Smooth muscle cell (in vitro differentiated cells): ENCODE measurements at regions not wholly inside any gene's neighbourhood (a gene's known extent, or its start where the extent isn't known, plus 50 kb on each side); places are given as distances from the start of the nearest gene placed in this dataset.

ENCODE experiments used
- DNase-seq: peaks from one replicate; lab custom pipeline; 2025; ENCODE audit not compliant: unreplicated experiment; lab: John Stamatoyannopoulos, UW
- H2AFZ ChIP-seq: fragments of 200-600 bp; sonication (generic); 2 replicates; pipeline ENCODE4 v1.6.0; 2016; ENCODE audit warnings: antibody characterized with exemption, low read depth, mild to moderate bottlenecking
- H3F3A ChIP-seq: fragments of 200-600 bp; sonication (generic); 2 replicates; pipeline ENCODE4 v1.6.0; 2017; ENCODE audit warnings: antibody characterized with exemption, low read depth
- H3K27ac ChIP-seq: fragments of 200-600 bp; sonication (generic); 2 replicates; pipeline ENCODE4 v1.5.1; 2016; ENCODE audit warnings: low read depth, mild to moderate bottlenecking
- H3K27me3 ChIP-seq: fragments of 200-600 bp; sonication (generic); 2 replicates; pipeline ENCODE4 v1.6.1; 2016; ENCODE audit warnings: low read depth, mild to moderate bottlenecking
- H3K36me3 ChIP-seq: fragments of 200-600 bp; sonication (generic); 2 replicates; pipeline ENCODE4 v1.5.1; 2016; ENCODE audit warnings: low read depth
- H3K4me1 ChIP-seq: fragments of 200-600 bp; sonication (generic); 2 replicates; pipeline ENCODE4 v1.5.1; 2016; ENCODE audit warnings: low read depth
- H3K4me2 ChIP-seq: fragments of 200-600 bp; sonication (generic); 2 replicates; pipeline ENCODE4 v1.6.0; 2016; ENCODE audit warnings: mild to moderate bottlenecking
- H3K4me3 ChIP-seq: fragments of 200-600 bp; sonication (generic); 2 replicates; pipeline ENCODE4 v1.5.1; 2016; ENCODE audit warnings: mild to moderate bottlenecking
- H3K79me2 ChIP-seq: fragments of 200-600 bp; sonication (generic); 2 replicates; pipeline ENCODE4 v1.6.0; 2016; ENCODE audit warnings: low read depth, mild to moderate bottlenecking
- H3K9ac ChIP-seq: fragments of 200-600 bp; sonication (generic); 2 replicates; pipeline ENCODE4 v1.6.0; 2016; ENCODE audit warnings: low read depth
- H3K9me3 ChIP-seq: fragments of 200-600 bp; sonication (generic); replicated peaks from 2 replicates; pipeline ENCODE4 v1.5.1; 2016; ENCODE audit warnings: low read depth
- H4K20me1 ChIP-seq: fragments of 200-600 bp; sonication (generic); 2 replicates; pipeline ENCODE4 v1.6.0; 2016; ENCODE audit warnings: low read depth
- CTCF ChIP-seq: fragments of 200-600 bp; sonication (generic); IDR thresholded peaks from 2 replicates; pipeline ENCODE4 v1.5.1; 2017; ENCODE audit warnings: borderline replicate concordance, mild to moderate bottlenecking, antibody characterized with exemption; ENCODE audit not compliant: insufficient read depth, poor library complexity, severe bottlenecking
- WGBS: methylation state at CpG from one replicate; pipeline ENCODE4 v1.1.7; 2016; ENCODE audit warnings: low lambda C conversion rate; 5-methylcytosine and 5-hydroxymethylcytosine counted together

DNA sequence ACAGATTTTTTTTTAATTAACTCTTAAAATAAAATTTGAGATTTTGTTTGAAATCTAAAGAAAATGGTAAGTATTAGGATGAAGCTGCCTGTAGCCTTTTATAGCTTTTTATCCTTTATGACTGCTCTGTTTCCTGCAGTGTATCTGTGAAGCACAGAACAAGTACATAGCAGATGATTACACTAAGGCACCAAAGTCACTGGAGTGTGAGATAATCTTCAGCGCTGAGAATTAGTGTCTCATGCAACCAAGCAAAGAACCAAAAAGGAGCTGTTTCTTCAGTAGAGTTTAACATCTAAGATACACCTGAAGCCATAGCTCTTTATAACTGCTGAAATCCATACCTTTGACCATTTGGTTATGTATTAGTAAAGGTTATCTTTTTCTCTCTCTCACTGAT lies 1989.8 kb upstream of the PCDH10 start:
- no peaks in the 10 kb centered on the region for H3K36me3 ChIP-seq
- H3K9ac ChIP-seq, result no peak overlapping the region
- H3K4me2 ChIP-seq, result no peak overlapping the region
- H4K20me1 ChIP-seq, result no peaks in the 10 kb centered on the region
- H3F3A ChIP-seq, result no peaks in the 10 kb centered on the region
- H2AFZ ChIP-seq, result no peak overlapping the region
- H3K4me1 ChIP-seq, result no peaks in the 10 kb centered on the region
- no peaks in the 10 kb centered on the region for H3K9me3 ChIP-seq
- no peak overlapping the region for H3K27ac ChIP-seq
- no peak for DNase-seq
- H3K79me2 ChIP-seq, result no peaks in the 10 kb centered on the region
- TF ChIP-seq CTCF, result no peak
- no peaks in the 10 kb centered on the region for H3K27me3 ChIP-seq
- H3K4me3 ChIP-seq, result no peak overlapping the region
- 75% methylated on average over 1 of the region's 1 CpG for WGBS

DNA sequence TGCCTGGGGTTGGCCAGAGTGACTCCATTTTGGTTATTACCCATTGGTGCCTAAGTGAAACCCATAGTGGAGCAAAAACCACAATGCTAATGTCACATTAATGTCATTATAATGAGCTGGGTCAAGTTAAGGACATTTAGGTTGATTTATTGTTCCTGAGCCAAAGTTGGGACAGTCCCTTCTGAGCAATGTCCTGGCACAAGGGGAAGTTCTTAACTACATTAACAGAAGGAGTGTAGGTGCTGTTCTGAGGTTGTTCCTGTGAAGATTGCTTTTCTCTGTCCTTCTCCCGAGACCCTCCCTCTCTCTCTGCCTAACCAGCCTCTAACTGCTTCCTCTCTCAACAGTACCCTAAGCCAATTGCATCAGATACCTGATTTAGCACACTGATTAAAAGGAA lies 1956.8 kb upstream of the PCDH10 start:
- Histone ChIP-seq H3K4me3 (no peak overlapping the region), H3K4me2 (no peak overlapping the region), H4K20me1 (no peaks in the 10 kb centered on the region), H3K27ac (no peak overlapping the region), H3K4me1 (no peaks in the 10 kb centered on the region), H3K36me3 (no peaks in the 10 kb centered on the region), H3F3A (no peaks in the 10 kb centered on the region), H2AFZ (no peak overlapping the region), H3K9me3 (no peaks in the 10 kb centered on the region), H3K9ac (no peak overlapping the region), H3K27me3 (no peaks in the 10 kb centered on the region), H3K79me2 (no peaks in the 10 kb centered on the region)
- TF ChIP-seq CTCF, result no peak
- WGBS, result 90% methylated on average over 1 of the region's 1 CpG
- DNase-seq, result no peak

DNA sequence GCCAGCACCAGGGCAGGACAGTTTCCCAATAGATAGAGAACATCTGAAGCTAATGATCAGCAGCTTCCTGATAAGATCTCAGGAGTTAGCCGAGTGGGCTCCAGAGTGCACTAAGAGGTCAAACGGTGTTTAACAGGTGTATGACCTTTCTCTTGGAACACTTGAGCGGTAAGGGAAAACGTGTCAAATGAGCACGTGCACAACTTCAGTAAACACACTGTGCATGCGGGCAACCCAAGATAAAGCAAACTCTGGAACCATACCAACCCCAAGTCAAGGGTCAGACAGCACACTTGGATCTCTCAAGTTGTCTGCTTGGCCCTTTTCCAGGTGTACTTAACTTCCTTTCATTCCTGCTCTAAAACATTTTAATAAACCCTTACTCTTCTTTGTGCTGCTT lies 1941.5 kb upstream of the PCDH10 start:
- TF ChIP-seq CTCF, result no peak
- H3K9ac ChIP-seq, result no peak overlapping the region
- no peak overlapping the region for H3K4me3 ChIP-seq
- H3K36me3 ChIP-seq, result no peaks in the 10 kb centered on the region
- H3K79me2 ChIP-seq, result no peaks in the 10 kb centered on the region
- no peak overlapping the region for H3K27ac ChIP-seq
- no peaks in the 10 kb centered on the region for H3F3A ChIP-seq
- no peaks in the 10 kb centered on the region for H3K27me3 ChIP-seq
- no peaks in the 10 kb centered on the region for H3K9me3 ChIP-seq
- H3K4me2 ChIP-seq, result no peak overlapping the region
- no peak overlapping the region for H2AFZ ChIP-seq
- no peak for DNase-seq
- H4K20me1 ChIP-seq, result no peaks in the 10 kb centered on the region
- no peaks in the 10 kb centered on the region for H3K4me1 ChIP-seq
- WGBS, result 90% methylated on average over 6 of the region's 6 CpGs

DNA sequence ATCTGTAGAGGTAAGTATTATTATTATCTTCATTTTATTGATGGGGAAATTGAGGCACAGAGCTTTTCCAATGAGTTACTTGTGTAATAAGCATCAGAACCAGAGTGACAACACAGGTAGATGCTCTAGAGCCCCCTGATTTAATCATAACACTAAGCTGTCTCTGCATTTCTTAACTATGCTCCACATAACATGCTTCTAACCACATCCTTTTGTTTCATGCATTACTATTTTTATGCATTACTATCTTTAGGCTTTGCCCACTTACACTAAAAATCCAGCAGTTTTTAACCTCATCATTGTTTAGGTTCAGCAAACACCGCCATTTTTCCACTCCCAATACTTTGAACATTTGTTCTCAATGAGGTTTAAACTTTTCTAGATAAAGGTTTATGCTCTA lies 1900.8 kb upstream of the PCDH10 start:
- Histone ChIP-seq H3K36me3 (no peaks in the 10 kb centered on the region), H3K4me2 (no peak overlapping the region), H3K4me3 (no peak overlapping the region), H3K27ac (no peak overlapping the region), H3K9ac (no peak overlapping the region), H3F3A (no peaks in the 10 kb centered on the region), H3K4me1 (no peaks in the 10 kb centered on the region), H3K27me3 (no peaks in the 10 kb centered on the region), H4K20me1 (no peaks in the 10 kb centered on the region), H2AFZ (no peak overlapping the region), H3K9me3 (no peaks in the 10 kb centered on the region), H3K79me2 (no peaks in the 10 kb centered on the region)
- no peak for TF ChIP-seq CTCF
- WGBS, result 42% methylated on average over 1 of the region's 1 CpG
- no peak for DNase-seq
